Thyroid gland (tissue), 4 donors: ENCODE measurements at regions not wholly inside any gene's neighbourhood (a gene's known extent, or its start where the extent isn't known, plus 50 kb on each side); places are given as distances from the start of the nearest gene placed in this dataset.

Experiments used
- DNase-seq, 2 donors: peaks; one replicate each; pipeline ENCODE4 v3.0.0-alpha.2; 2019
- H3K27ac ChIP-seq, 3 donors: fragments of 200-600 bp; sonication (generic); 1 replicate in 2 of 3; 2 replicates in 1 of 3; pipeline ENCODE4 v1.5.1; 2016 to 2019; ENCODE audit warnings: mild to moderate bottlenecking in 1 of 3, moderate library complexity in 1 of 3
- H3K27me3 ChIP-seq: fragments of 200-600 bp; sonication (generic); one replicate; pipeline ENCODE4 v1.5.1; 2019
- H3K36me3 ChIP-seq, 2 donors: fragments of 200-600 bp; sonication (generic); one replicate each; pipeline ENCODE4 v1.5.1; 2016 to 2019
- H3K4me1 ChIP-seq, 2 donors: fragments of 200-600 bp; sonication (generic); one replicate each; pipeline ENCODE4 v1.5.1; 2017 to 2019
- H3K4me3 ChIP-seq, 3 donors: fragments of 200-600 bp; sonication (generic); replicated peaks in 1 of 3; 1 replicate in 2 of 3; 2 replicates in 1 of 3; pipeline ENCODE4 v1.5.1; 2016; ENCODE audit warnings: mild to moderate bottlenecking in 1 of 3
- H3K9me3 ChIP-seq: fragments of 200-600 bp; sonication (generic); one replicate; pipeline ENCODE4 v1.5.1; 2017
- POLR2A ChIP-seq, 2 donors: fragments of 450-650 bp; IDR thresholded peaks; one replicate each; pipeline ENCODE4 v1.6.1; 2017; ENCODE audit warnings: antibody characterized with exemption in 2 of 2, mild to moderate bottlenecking in 2 of 2, moderate library complexity in 1 of 2
- WGBS, 2 donors: methylation state at CpG; one replicate each; pipeline ENCODE4 v1.1.5; 2017; 5-methylcytosine and 5-hydroxymethylcytosine counted together
- intact Hi-C: fragments of 100-400 bp; cut with DNase I; formaldehyde crosslinking; loops from one replicate; pipeline ENCODE4 v1.15.1; 2023
- TF ChIP-seq, protein P1 (sequence below), 6 experiments: fragments of 200-600 bp in 3 of 6; fragments of 450-650 bp in 3 of 6; sonication (generic) in 3 of 6; IDR thresholded peaks; one replicate each; pipeline ENCODE4 v1.5.1; 2016 to 2019; ENCODE audit warnings: antibody characterized with exemption in 6 of 6, mild to moderate bottlenecking in 2 of 6, inconsistent platforms in 1 of 6, moderate library complexity in 1 of 6

DNA sequence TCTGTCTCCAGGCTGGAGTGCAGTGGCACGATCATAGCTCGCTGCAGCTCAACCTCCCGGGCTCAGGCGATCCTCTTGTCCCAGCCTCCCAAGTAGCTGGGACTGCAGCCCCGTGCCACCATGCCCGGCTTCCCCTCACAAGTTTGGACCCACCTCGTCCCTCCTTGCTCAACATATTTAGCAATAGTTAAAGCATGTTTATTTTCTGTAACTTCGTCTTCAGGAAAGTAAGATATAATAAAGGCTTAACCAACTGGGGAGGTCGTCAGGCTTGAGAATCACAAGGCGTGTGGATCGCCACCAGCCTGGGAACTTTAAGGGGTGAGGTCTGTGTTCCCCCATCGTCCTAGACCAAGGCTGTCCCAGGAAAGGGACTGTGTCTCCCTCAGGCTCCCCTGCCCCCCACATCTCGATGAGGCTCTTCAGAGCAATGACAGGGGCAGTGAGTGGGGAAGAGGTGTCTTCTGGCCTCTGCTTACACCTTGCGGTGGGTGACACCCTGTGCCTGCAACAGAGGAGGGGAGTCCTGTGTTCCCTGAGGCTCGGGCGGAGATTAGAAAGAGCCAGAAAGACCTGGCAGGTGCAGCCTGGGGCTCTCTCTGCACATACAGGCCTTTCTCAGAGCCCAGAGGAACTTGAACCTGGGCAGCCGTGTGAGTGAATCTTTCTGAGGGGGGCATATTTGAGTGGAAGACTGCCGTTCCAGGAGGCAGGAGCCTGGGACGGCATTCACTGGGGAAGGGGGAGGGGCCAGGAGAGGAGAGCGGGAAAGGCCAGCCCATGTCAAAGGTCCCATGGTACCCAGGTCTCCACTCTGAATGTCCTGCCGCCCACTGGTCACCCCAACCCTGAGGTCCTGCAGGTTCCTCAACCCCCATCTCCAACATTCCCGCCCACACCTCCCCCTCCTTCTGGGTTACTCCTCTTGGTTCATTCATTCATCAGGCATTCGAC lies 152.3 kb downstream of the SMAD6 start:
- WGBS, 2 donors, result 87 to 88% methylated on average over 23 of the region's 23 CpGs
- intact Hi-C loops, result loop anchor here (5.0 kb wide), 2 partner anchors 237 to 252 kb away; no protein-coding TSS in a partner anchor
- Histone ChIP-seq H3K27me3 (no peaks in the 10 kb centered on the region), H3K27ac (no peak overlapping the region), H3K4me1 (peaks cover 7 to 16% of the 10 kb centered on the region in 2 donors), H3K9me3 (no peaks in the 10 kb centered on the region), H3K4me3 (no peak overlapping the region), H3K36me3 (no peaks in the 10 kb centered on the region)
- TF ChIP-seq, protein P1, sequence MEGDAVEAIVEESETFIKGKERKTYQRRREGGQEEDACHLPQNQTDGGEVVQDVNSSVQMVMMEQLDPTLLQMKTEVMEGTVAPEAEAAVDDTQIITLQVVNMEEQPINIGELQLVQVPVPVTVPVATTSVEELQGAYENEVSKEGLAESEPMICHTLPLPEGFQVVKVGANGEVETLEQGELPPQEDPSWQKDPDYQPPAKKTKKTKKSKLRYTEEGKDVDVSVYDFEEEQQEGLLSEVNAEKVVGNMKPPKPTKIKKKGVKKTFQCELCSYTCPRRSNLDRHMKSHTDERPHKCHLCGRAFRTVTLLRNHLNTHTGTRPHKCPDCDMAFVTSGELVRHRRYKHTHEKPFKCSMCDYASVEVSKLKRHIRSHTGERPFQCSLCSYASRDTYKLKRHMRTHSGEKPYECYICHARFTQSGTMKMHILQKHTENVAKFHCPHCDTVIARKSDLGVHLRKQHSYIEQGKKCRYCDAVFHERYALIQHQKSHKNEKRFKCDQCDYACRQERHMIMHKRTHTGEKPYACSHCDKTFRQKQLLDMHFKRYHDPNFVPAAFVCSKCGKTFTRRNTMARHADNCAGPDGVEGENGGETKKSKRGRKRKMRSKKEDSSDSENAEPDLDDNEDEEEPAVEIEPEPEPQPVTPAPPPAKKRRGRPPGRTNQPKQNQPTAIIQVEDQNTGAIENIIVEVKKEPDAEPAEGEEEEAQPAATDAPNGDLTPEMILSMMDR (IDR thresholded peaks at IDR 0.05), result no peak
- TF ChIP-seq POLR2A (IDR thresholded peaks at IDR 0.05), result no peak
- DNase-seq, result no peak

DNA sequence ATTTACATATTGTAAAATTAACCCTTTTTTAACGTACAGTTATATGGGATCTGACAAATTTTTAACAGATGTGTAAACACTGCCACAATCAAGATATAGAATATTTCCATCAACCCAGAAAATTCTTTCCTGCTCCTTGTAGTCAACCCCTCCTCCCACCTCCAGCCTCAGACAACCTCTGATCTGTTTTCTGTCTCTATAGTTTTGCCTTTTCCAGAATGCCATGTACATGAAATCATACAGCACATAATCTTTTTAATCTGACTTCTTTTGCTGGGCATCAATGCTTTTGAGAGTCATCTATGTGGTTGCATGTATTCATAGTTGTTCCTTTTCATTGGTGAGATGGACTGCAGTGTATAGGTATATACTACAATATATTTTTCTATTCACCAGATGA lies 153.0 kb downstream of the SMAD6 start:
- Histone ChIP-seq H3K4me3 (no peak overlapping the region), H3K27me3 (no peaks in the 10 kb centered on the region), H3K4me1 (peaks cover 7 to 16% of the 10 kb centered on the region in 2 donors), H3K27ac (no peak overlapping the region), H3K9me3 (no peaks in the 10 kb centered on the region), H3K36me3 (no peaks in the 10 kb centered on the region)
- 76 to 77% methylated on average over 1 of the region's 1 CpG for WGBS, 2 donors
- TF ChIP-seq, protein P1 (IDR thresholded peaks at IDR 0.05), result no peak
- TF ChIP-seq POLR2A (IDR thresholded peaks at IDR 0.05), result no peak
- no peak for DNase-seq
- intact Hi-C loops, result no loop called here

DNA sequence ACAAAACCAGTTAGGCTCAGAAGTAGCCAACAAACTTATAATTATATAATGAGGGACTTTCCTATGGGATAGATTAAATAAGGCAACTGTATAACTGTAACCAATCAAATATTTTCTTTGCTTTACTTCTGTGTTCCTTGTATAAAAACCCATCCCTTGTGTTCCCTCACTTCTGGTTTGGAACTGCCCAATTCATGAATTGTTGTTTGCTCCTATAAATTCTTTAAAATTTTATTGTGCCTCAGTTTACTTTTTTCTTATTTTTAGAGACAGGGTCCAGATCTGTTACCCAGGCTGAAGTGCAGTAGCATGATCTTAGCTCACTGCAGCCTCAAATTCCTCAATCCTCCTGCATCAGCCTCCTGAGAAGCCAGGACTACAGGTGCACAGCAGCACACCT lies 155.7 kb downstream of the SMAD6 start:
- no peak for TF ChIP-seq POLR2A (IDR thresholded peaks at IDR 0.05)
- TF ChIP-seq, protein P1 (IDR thresholded peaks at IDR 0.05), result no peak
- Histone ChIP-seq H3K36me3 (no peaks in the 10 kb centered on the region), H3K27ac (no peak overlapping the region), H3K4me1 (peaks cover 0 to 2% of the 10 kb centered on the region in 2 donors), H3K4me3 (no peak overlapping the region), H3K27me3 (no peaks in the 10 kb centered on the region), H3K9me3 (no peaks in the 10 kb centered on the region)
- no peak for DNase-seq
- intact Hi-C loops, result no loop called here

DNA sequence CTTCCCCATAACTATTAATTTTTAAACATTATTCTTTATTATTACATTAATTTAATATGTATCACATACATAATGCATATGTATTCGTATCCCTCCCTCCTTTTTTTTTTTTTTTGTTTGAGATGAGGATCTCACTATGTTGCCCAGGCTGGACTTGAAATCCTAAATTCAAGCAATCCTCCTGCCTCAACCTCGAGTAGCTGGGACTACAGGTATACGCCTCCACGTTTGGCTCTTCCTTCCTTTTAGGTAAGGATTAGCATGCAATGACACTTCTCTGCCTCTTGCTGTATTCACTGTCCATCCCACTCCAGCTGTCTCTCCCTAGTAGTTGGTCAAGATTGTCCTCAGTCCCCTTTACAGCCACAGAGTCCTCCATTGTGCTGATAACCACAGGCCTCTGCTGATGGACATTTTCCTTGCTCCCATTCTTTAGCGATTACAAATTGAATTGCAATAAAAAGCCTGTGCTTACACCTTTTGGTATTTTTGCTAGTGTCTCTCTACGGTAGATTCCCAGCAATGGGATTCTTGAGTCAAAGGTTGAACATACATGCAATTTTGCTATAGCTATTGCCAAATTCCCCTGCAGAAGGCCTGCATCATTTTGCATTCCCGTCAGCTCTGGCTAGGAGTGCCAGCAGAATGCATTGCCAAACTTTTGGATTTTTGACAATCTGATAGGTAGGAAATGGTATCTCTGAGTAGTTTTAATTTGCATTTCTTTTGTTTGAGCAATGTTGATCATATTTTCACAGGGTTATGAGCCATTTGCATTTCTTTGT lies 156.6 kb downstream of the SMAD6 start:
- no peaks in the 10 kb centered on the region for H3K27me3 ChIP-seq
- H3K9me3 ChIP-seq, result no peaks in the 10 kb centered on the region
- 74 to 76% methylated on average over 7 of the region's 7 CpGs for WGBS, 2 donors
- DNase-seq, result no peak
- H3K4me1 ChIP-seq, result peaks cover 0 to 7% of the 10 kb centered on the region in 2 donors
- TF ChIP-seq POLR2A (IDR thresholded peaks at IDR 0.05), result no peak
- TF ChIP-seq, protein P1 (IDR thresholded peaks at IDR 0.05), result no peak
- intact Hi-C loops, result no loop called here
- H3K27ac ChIP-seq, result no peak overlapping the region
- no peaks in the 10 kb centered on the region for H3K36me3 ChIP-seq
- H3K4me3 ChIP-seq, result no peak overlapping the region
